ENCODE measurements at regions not wholly inside any gene's neighbourhood (a gene's known extent, or its start where the extent isn't known, plus 50 kb on each side); places are given as distances from the start of the nearest gene placed in this dataset.

- no peak for TF ChIP-seq ARNT (IDR thresholded peaks at IDR 0.05)
- no peak for TF ChIP-seq SUZ12 (IDR thresholded peaks at IDR 0.05)
- no peak for TF ChIP-seq PKNOX1 (IDR thresholded peaks at IDR 0.05)
- TF ChIP-seq FOXM1 (IDR thresholded peaks at IDR 0.05; ENCODE audit: borderline replicate concordance) = no peak
- no peak for TF ChIP-seq HDGF (IDR thresholded peaks at IDR 0.05; ENCODE audit: borderline replicate concordance)
These were observed 124.8 kb upstream of the CXCR4 start for GRCh38 chr2:136242687-136243277.

Measured in HEK293T (cell line).